Peyer's patch (tissue), 4 donors: ENCODE measurements at regions not wholly inside any gene's neighbourhood (a gene's known extent, or its start where the extent isn't known, plus 50 kb on each side); places are given as distances from the start of the nearest gene placed in this dataset.
A peak's percentile ranks its signal among the peaks of the same experiment; 100 is the strongest.
"Not testable (repeated sequence)": the region's sequence is repeated elsewhere in the genome, so short reads cannot be mapped to it uniquely, and the experiment has no call there.

Experiments used
- DNase-seq, 3 donors: peaks; one replicate each; pipeline ENCODE4 v3.0.0-alpha.2; 2017 to 2019
- H3K27ac ChIP-seq, 4 donors: fragments of 200-600 bp; sonication (generic); one replicate each; pipeline ENCODE4 v1.5.1; 2016 to 2019
- H3K27me3 ChIP-seq, 2 donors: fragments of 200-600 bp; sonication (generic); one replicate each; pipeline ENCODE4 v1.5.1; 2019
- H3K36me3 ChIP-seq, 3 donors: fragments of 200-600 bp; sonication (generic); one replicate each; pipeline ENCODE4 v1.5.1; 2016 to 2019
- H3K4me1 ChIP-seq, 4 donors: fragments of 200-600 bp; sonication (generic); one replicate each; pipeline ENCODE4 v1.5.1; 2016 to 2019
- H3K4me3 ChIP-seq, 4 donors: fragments of 200-600 bp; sonication (generic); 1 replicate in 3 of 4; 2 replicates in 1 of 4; pipeline ENCODE4 v1.5.1; 2016 to 2019; ENCODE audit warnings: mild to moderate bottlenecking in 1 of 4
- H3K9me3 ChIP-seq, 4 donors: fragments of 200-600 bp; sonication (generic); one replicate each; pipeline ENCODE4 v1.5.1; 2016 to 2019; ENCODE audit warnings: mild to moderate bottlenecking in 1 of 4
- POLR2A ChIP-seq, 2 donors: fragments of 450-650 bp; IDR thresholded peaks; one replicate each; pipeline ENCODE4 v1.5.1; 2017; ENCODE audit warnings: antibody characterized with exemption in 2 of 2, mild to moderate bottlenecking in 2 of 2, moderate library complexity in 2 of 2
- TF ChIP-seq, protein P1 (sequence below), 6 experiments: fragments of 450-650 bp in 4 of 6; fragments of 200-600 bp in 2 of 6; sonication (generic) in 1 of 6; IDR thresholded peaks; one replicate each; pipeline ENCODE4 v1.5.1; 2017 to 2019; ENCODE audit warnings: antibody characterized with exemption in 6 of 6, mild to moderate bottlenecking in 3 of 6, moderate library complexity in 1 of 6

- no peaks in the 10 kb centered on the region for H3K27me3 ChIP-seq
- H3K36me3 ChIP-seq: no peaks in the 10 kb centered on the region
- no peak overlapping the region for H3K4me3 ChIP-seq
- no peaks in the 10 kb centered on the region for H3K9me3 ChIP-seq
- TF ChIP-seq POLR2A (IDR thresholded peaks at IDR 0.05): no peak
- TF ChIP-seq, protein P1, sequence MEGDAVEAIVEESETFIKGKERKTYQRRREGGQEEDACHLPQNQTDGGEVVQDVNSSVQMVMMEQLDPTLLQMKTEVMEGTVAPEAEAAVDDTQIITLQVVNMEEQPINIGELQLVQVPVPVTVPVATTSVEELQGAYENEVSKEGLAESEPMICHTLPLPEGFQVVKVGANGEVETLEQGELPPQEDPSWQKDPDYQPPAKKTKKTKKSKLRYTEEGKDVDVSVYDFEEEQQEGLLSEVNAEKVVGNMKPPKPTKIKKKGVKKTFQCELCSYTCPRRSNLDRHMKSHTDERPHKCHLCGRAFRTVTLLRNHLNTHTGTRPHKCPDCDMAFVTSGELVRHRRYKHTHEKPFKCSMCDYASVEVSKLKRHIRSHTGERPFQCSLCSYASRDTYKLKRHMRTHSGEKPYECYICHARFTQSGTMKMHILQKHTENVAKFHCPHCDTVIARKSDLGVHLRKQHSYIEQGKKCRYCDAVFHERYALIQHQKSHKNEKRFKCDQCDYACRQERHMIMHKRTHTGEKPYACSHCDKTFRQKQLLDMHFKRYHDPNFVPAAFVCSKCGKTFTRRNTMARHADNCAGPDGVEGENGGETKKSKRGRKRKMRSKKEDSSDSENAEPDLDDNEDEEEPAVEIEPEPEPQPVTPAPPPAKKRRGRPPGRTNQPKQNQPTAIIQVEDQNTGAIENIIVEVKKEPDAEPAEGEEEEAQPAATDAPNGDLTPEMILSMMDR (IDR thresholded peaks at IDR 0.05): no peak
- DNase-seq: peak in 1 of 3 donors; percentile 44
- no peaks in the 10 kb centered on the region for H3K4me1 ChIP-seq
- H3K27ac ChIP-seq: no peak overlapping the region
These were observed 67.0 kb upstream of the TSPAN7 start for GRCh38 chrX:38494239-38494823.

- DNase-seq, H3K4me3 ChIP-seq, H3K36me3 ChIP-seq, H3K27ac ChIP-seq, H3K4me1 ChIP-seq, H3K9me3 ChIP-seq, H3K27me3 ChIP-seq: not testable (repeated sequence)
These were observed 61.7 kb upstream of the TSPAN7 start for GRCh38 chrX:38499658-38500057.

DNA sequence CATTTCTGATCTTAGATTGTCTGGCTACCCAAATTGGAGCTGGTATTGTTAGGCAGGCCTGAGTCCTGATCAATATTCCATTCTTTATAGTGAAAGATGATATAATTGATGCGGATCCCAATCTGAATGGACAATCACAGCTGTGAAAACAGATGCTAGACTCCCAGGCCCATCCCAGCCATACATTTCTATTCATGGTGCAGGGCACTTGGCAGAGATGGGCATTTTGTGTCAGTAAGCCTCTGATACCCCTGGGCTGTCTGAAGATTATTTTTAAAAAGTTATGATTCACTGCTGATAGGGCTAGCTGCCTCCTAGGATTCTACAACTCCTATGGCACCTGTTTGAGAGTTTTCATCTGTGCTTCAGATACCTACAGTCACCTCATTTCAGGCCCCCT, 61.2 kb upstream of the TSPAN7 start:
- no peak for DNase-seq
- Histone ChIP-seq H3K36me3 (no peaks in the 10 kb centered on the region), H3K27ac (no peak overlapping the region), H3K4me3 (no peak overlapping the region), H3K4me1 (no peaks in the 10 kb centered on the region), H3K9me3 (no peaks in the 10 kb centered on the region), H3K27me3 (no peaks in the 10 kb centered on the region)
- TF ChIP-seq, protein P1 (IDR thresholded peaks at IDR 0.05): no peak
- TF ChIP-seq POLR2A (IDR thresholded peaks at IDR 0.05): no peak

GRCh38 chrX:38500866-38501265, 60.5 kb upstream of the TSPAN7 start:
- Histone ChIP-seq H3K4me1 (no peaks in the 10 kb centered on the region), H3K9me3 (no peaks in the 10 kb centered on the region), H3K36me3 (no peaks in the 10 kb centered on the region), H3K4me3 (no peak overlapping the region), H3K27ac (no peak overlapping the region), H3K27me3 (no peaks in the 10 kb centered on the region)
- TF ChIP-seq, protein P1 (IDR thresholded peaks at IDR 0.05): no peak
- no peak for TF ChIP-seq POLR2A (IDR thresholded peaks at IDR 0.05)
- DNase-seq: no peak

DNA sequence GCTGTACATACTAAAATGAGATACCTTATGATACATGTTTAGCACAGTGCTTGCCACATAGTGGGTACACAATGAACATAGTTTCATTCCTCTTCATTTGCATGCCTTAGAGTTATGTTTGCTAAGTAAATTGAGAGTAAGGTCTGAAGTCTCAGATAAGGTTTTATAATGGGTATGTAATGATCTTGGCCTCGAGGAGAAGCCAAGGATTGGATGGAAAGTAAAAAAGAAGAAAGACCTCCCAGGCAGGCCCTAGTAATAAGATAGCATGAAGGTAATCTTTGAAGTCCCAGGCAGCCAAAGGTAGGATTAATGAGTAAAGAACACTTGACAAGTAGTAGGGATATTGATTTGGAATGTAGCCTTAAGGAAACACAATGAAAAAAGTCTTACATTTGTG, 55.8 kb upstream of the TSPAN7 start:
- H3K4me1 ChIP-seq: no peaks in the 10 kb centered on the region
- DNase-seq: no peak
- TF ChIP-seq, protein P1 (IDR thresholded peaks at IDR 0.05): no peak
- TF ChIP-seq POLR2A (IDR thresholded peaks at IDR 0.05): no peak
- no peaks in the 10 kb centered on the region for H3K27me3 ChIP-seq
- no peak overlapping the region for H3K4me3 ChIP-seq
- no peak overlapping the region for H3K27ac ChIP-seq
- H3K9me3 ChIP-seq: no peaks in the 10 kb centered on the region
- no peaks in the 10 kb centered on the region for H3K36me3 ChIP-seq
